SW480 (cell line): ENCODE measurements at regions not wholly inside any gene's neighbourhood (a gene's known extent, or its start where the extent isn't known, plus 50 kb on each side); places are given as distances from the start of the nearest gene placed in this dataset.

Experiments used
- DNase-seq: peaks from one replicate; pipeline ENCODE4 v3.0.0-alpha.2; 2016; ENCODE audit warnings: low spot score

DNA sequence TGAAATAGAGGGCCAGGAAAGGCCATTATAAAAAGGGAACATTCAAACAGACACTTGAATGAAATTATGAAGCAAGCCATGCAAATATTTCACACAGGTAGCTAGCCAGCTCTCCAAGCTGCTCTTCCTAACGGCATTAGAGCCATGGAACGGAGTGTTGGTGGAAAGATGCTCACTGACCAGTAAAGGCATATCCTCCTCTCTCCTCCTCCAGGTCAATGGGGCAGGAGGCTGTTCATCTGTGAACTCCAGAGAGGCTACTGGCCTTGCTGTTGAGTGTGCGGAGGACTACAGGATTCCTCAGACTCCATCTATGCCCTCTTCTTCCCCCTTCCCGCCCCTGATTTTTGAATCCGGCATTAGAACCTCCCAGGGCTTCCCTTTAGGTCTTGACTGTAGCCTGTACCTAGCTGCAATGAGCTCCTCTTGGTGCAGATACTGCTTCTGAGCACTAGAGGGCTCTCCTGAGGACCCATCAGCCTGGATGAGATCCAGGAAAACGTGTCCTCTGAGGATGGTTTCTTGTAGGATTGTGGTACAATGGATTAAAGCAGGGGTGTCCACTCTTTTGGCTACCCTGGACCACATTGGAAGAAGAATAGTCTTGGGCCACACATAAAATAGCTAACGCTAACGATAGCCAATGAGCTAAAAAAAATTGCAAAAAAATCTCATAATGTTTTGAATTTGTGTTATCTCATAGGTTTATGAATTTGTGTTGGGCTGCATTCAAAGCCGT lies 162.2 kb downstream of the SREK1 start:
- DNase-seq, result peak; percentile 63

DNA sequence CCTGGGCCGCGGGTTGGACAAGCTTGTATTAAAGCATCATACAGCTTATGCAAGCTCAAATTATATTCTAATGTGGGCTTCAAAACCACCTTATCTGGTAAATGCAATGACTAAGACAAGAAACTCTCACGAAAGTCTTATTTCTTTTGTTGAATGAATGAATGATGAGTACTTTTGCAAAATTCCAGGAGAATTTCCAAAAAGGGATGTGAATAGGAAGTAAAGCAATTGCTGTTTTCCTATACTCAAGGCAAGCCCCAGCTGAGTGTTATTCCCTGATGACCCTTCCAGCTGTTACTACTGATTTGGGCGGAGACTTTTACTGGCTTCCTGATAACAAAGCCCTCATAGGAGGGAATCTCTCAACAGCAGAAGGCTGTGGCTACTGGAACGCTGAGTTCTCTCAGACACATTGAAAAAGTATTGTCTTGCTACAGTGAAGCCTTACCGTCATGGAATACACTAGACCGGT lies 162.8 kb downstream of the SREK1 start:
- DNase-seq, result no peak

DNA sequence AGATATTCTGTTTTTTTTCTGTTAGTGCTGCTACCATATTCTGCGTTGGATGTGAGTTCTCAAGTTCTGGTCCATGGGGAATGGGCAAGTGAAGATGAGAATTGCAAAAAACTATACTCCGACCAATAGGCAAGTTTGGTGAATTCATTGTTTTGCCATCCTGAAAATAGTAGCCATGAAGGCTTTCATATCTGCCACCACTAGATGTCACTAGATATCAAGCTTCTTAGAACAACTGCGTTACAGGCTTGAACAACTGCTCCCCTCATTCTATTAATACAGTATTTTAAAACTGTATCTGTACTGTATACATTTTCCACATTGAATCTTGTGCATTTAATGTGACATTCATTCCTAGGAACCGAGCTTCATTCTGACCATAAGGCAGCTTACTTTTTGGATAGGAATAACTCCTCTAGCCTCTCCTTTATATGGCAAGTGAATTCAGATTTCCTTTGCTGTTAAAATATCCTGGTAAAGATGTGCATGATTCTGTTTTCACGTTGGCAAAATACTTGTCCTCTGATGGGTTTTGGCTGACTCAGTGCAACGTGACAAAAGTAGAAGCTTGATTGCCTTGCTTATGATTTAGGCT lies 163.6 kb downstream of the SREK1 start:
- peak; percentile 66 for DNase-seq

GRCh38 chr5:66312266-66312665 lies 168.2 kb downstream of the SREK1 start:
- no peak for DNase-seq

DNA sequence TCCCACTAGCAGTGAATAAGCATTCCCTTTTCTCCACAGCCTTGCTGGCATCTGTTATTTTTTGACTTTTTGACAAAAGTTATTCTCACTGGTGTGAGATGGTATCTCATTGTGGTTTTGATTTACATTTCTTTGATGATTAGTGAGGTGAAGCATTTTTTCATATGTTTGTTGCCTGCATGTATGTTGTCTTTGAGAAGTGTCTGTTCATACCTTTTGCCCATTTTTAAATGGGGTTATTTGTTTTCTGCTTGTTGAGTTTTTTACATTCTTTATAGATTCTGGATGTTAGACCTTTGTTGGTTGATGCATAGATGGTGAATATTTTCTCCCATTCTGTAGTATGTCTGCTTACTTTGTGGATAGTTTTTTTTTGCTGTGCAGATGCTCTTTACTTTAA lies 171.7 kb downstream of the SREK1 start:
- no peak for DNase-seq

DNA sequence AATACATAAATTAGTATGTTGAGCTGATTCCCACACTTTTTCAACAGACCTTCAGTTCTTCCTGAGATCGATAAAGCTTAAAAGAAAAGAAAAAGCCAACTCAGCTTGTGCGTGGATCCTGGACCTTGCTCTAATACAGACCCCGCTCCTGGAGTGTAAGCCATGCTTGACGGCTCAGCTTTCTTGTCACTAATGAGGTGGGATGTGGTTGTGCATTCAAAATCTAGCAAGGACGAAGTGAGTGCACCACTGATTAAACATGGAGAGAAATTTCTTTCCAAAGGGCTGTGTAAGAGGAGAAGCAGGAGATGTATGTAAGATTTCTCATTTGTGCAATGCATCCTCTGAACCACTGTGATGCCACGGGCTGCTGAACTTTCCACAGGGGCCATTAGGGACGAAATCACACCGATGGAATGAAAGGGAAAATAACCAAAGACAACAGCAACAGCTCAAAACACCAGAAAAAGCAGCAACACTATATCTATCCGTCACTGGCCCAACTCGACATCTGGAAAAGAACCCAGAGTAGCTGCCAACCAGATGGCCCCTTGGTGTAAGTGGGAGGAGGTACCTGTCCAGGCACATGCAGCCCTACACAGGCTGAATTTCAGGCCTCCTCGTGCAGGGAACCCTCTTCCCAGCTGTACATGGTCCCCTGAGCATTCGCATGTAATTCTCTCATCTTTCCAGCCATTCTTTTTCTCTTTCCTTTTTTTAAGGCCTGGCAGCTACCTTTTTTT lies 178.9 kb downstream of the SREK1 start:
- DNase-seq, result no peak

- DNase-seq, result no peak
Observed at GRCh38 chr5:66323529-66323895, 179.4 kb downstream of the SREK1 start.

GRCh38 chr5:66324357-66324756 lies 180.3 kb downstream of the SREK1 start:
- no peak for DNase-seq

DNA sequence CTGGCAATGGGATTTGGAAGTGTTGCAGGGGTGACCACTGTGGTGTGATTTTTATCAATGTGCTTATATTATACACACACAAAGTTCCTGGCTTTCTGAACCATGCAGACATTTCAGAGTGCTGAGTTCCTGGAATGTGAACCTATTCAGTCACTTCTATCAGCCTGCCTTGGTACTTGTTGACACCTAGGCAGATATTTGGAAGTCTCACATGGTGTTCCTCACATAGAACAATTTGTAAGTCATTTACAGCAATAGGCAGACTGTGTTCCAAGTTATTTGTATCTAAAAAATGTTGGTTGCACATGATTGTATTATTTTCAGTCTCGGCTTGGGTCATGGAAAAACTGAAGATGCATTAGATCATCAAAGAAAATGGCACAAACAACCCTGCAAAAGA lies 182.2 kb downstream of the SREK1 start:
- DNase-seq, result no peak

GRCh38 chr5:66327008-66327407 lies 182.9 kb downstream of the SREK1 start:
- DNase-seq, result no peak

- DNase-seq, result peak; percentile 2
Observed at GRCh38 chr5:66329078-66329477, 185.0 kb downstream of the SREK1 start.

- no peak for DNase-seq
Observed at GRCh38 chr5:66333192-66333591, 189.1 kb downstream of the SREK1 start.

- no peak for DNase-seq
Observed at GRCh38 chr5:66337626-66338226, 193.6 kb downstream of the SREK1 start.

- no peak for DNase-seq
Observed at GRCh38 chr5:66338828-66339227, 194.7 kb downstream of the SREK1 start.

GRCh38 chr5:66339896-66340295 lies 195.8 kb downstream of the SREK1 start:
- no peak for DNase-seq

DNA sequence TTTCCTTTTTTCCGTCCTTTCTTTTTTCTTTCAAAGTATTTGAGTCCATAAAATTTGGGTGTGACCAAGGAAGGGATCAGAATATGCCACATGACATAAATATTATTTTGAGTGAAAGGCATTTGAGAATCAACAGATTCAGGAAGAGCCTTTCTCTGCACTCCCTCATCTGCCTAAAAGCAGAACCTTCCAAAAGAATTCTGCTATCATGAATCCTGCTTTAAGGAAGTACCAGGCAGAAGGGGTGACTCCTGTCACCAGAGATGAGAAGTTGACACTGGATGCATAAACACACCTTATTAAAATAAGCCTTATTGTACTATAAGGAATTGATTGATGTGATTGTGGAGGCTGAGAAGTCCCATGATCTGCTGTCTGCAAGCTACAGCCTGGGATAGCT lies 196.7 kb downstream of the SREK1 start:
- no peak for DNase-seq

- no peak for DNase-seq
Observed at GRCh38 chr5:66342341-66342880, 198.3 kb downstream of the SREK1 start.

DNA sequence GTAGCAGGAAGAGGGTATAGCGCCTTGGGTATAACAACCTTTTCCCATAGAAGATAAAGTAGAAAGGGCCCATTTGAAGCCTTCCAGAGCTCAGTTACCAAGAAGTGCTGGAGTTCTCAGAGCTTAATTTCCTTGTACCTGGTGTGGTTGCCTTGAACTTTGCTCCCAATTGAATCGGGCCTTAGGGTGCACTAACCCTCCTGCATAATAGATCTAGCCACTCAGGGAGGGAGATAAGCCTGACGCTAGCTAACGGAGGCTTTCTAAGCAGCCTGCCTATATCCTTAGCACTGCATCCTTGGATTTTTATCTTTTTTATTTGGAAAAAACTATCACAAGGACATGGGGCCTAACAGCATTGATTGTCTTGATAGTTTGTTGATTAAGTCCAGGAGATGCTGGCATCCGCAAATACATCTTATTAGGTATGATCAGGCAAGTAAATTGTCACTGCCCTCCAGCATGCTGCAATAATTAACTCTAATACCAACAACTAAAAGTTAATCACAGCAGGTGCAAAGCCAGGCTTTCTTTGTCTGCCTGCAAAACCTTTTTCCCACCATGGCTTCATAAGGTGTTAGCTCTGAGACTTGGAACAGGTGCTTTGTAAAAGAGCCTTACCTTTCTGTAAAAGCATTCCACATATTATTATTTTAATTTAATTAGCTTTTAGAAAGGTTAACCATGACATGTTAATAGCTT lies 199.4 kb downstream of the SREK1 start:
- DNase-seq, result no peak

DNA sequence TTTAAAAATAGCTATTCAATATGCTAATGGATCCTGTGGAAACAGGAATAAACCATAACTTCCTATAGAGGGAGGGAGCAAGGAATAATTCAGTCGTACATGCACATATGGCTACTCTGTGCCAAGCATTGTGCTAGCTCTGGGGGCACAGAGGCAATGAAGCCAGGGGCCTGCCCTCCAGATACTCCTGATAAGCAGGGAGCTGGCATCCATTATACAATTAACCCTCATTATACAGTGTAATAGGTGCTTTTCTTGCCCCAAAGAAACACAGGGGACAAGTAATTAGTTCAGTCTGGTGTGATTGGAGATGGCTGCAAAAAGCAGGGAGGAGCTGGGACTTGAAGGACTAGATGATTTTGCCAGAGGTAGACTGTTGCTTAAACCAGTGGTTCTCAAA lies 200.4 kb downstream of the SREK1 start:
- no peak for DNase-seq

DNA sequence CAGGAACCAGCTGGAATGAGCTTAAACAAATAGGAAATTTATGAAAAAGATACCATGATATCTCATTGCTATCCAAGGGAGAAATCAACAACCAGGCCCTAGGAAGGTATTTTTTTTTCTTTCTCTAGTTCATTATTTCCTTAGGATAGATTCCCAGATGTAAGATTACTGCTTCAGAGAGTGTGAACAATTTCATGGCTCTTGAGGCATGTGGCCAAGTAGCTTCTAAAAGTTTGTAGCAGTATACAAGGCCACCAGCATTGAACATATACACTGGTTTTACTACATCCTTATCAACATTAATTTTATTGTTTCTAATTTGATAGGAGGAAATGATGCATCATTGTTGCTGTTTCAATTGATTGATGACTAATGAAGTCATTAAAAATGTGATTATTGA lies 201.2 kb downstream of the SREK1 start:
- DNase-seq, result no peak

DNA sequence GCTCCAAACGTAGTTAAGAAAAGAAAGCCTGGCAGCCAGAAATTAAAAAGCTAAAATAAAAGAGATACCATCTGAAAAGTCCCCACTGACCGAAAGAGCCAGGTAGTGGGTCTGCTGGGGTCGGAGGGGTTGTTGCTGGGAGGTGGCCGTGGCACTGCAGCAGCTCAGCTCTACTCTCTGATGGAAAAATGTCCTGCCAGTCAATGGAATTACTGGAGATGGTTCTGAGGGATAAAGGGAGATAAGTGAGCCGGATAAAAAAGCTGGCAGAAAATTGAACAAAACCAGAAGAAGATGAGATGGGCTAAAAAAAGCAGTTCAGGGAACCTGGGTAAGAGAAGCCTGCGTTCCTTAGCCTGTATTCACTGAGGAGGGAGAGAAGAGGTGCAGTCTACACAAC lies 202.8 kb downstream of the SREK1 start:
- DNase-seq, result no peak
